Astrocyte (in vitro differentiated cells and primary cell): ENCODE measurements at regions not wholly inside any gene's neighbourhood (a gene's known extent, or its start where the extent isn't known, plus 50 kb on each side); places are given as distances from the start of the nearest gene placed in this dataset.
A peak's percentile ranks its signal among the peaks of the same experiment; 100 is the strongest.

Experiments
- DNase-seq: peaks from one replicate; pipeline ENCODE4 v3.0.0-alpha.2; 2010; ENCODE audit warnings: low read depth
- FAIRE-seq: peaks from 2 replicates; lab custom pipeline; 2011; peaks lifted over from hg19 to GRCh38; lab: Jason Lieb, UNC
- H2AFZ ChIP-seq: 2 replicates; pipeline ENCODE4 v1.6.0; 2012; ENCODE audit warnings: low read depth, low read length, inconsistent platforms
- H3K27ac ChIP-seq: 2 replicates; pipeline ENCODE4 v1.5.1; 2011; ENCODE audit warnings: low read depth, low read length, inconsistent platforms
- H3K27me3 ChIP-seq: 2 replicates; pipeline ENCODE4 v1.6.0; 2011; ENCODE audit warnings: low read length, inconsistent platforms; ENCODE audit not compliant: insufficient read depth
- H3K36me3 ChIP-seq: 2 replicates; pipeline ENCODE4 v1.5.1; 2011; ENCODE audit warnings: low read length, inconsistent platforms; ENCODE audit not compliant: insufficient read depth
- H3K4me1 ChIP-seq: 2 replicates; pipeline ENCODE4 v1.5.1; 2011; ENCODE audit warnings: low read length, inconsistent platforms; ENCODE audit not compliant: insufficient read depth
- H3K4me2 ChIP-seq: 2 replicates; pipeline ENCODE4 v1.6.0; 2012; ENCODE audit warnings: low read length, inconsistent platforms
- H3K4me3 ChIP-seq: 2 replicates; pipeline ENCODE4 v1.5.1; 2011; ENCODE audit warnings: low read depth, mild to moderate bottlenecking, low read length, inconsistent platforms; ENCODE audit not compliant: insufficient read depth
- H3K79me2 ChIP-seq: 2 replicates; pipeline ENCODE4 v1.6.0; 2012; ENCODE audit warnings: mild to moderate bottlenecking, low read length, inconsistent platforms; ENCODE audit not compliant: insufficient read depth
- H3K9ac ChIP-seq: 2 replicates; pipeline ENCODE4 v1.6.0; 2012; ENCODE audit warnings: mild to moderate bottlenecking, low read length, inconsistent platforms
- H3K9me3 ChIP-seq: 2 replicates; pipeline ENCODE4 v1.5.1; 2012; ENCODE audit warnings: low read depth, mild to moderate bottlenecking, low read length, inconsistent platforms; ENCODE audit not compliant: insufficient read depth
- H4K20me1 ChIP-seq: 2 replicates; pipeline ENCODE4 v1.6.0; 2012; ENCODE audit warnings: low read length, inconsistent platforms; ENCODE audit not compliant: insufficient read depth
- H3K27ac Mint-ChIP-seq: one replicate; pipeline ENCODE4 v1.8.0; 2021; ENCODE audit warnings: mild to moderate bottlenecking, mixed read lengths; ENCODE audit not compliant: unreplicated experiment
- H3K27me3 Mint-ChIP-seq: one replicate; pipeline ENCODE4 v1.8.0; 2021; ENCODE audit warnings: low read depth, mixed read lengths; ENCODE audit not compliant: unreplicated experiment
- H3K36me3 Mint-ChIP-seq: one replicate; pipeline ENCODE4 v1.8.0; 2021; ENCODE audit warnings: low read depth, mixed read lengths; ENCODE audit not compliant: unreplicated experiment
- H3K4me1 Mint-ChIP-seq: one replicate; pipeline ENCODE4 v1.8.0; 2021; ENCODE audit warnings: low read depth, mixed read lengths; ENCODE audit not compliant: unreplicated experiment
- H3K4me3 Mint-ChIP-seq: one replicate; pipeline ENCODE4 v1.8.0; 2021; ENCODE audit warnings: mild to moderate bottlenecking, moderate library complexity, mixed read lengths; ENCODE audit not compliant: unreplicated experiment
- H3K9me3 Mint-ChIP-seq: one replicate; pipeline ENCODE4 v1.8.0; 2021; ENCODE audit warnings: mild to moderate bottlenecking, mixed read lengths; ENCODE audit not compliant: unreplicated experiment
- EZH2 ChIP-seq: IDR thresholded peaks from 2 replicates; pipeline ENCODE4 v1.6.1; 2012; ENCODE audit warnings: mild to moderate bottlenecking, low read length, inconsistent platforms; ENCODE audit not compliant: insufficient read depth
- TF ChIP-seq, protein P1 (sequence below): IDR thresholded peaks from 2 replicates; pipeline ENCODE4 v1.5.1; 2011; ENCODE audit warnings: low read depth, mild to moderate bottlenecking, inconsistent platforms, low read length, moderate library complexity; ENCODE audit not compliant: insufficient read depth

DNA sequence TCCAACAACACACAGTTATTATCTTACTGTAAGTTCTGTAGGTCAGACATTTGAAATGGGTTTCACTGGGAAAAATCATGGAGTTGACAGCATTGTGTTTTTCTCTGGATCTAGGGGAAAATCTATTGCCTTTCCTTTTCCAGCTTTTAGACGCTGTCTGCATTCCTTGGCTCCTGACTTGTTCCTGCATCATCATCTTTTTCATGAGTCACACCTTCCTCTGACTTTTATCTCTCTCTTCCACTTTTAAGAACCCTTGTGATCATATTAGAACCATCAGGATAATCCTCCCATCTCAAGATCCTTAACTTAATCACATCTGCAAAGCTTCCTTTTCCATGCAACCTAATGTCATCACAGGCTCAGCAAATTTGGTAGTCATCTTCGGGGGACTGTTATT is 1454.8 kb downstream of the RPA4 start:
- Histone ChIP-seq H3K27me3 (no peaks in the 10 kb centered on the region), H4K20me1 (no peaks in the 10 kb centered on the region), H3K4me3 (no peak overlapping the region), H3K9ac (no peak overlapping the region), H3K9me3 (no peaks in the 10 kb centered on the region), H3K27ac (no peak overlapping the region), H3K36me3 (no peaks in the 10 kb centered on the region), H3K4me1 (no peaks in the 10 kb centered on the region), H2AFZ (no peak overlapping the region), H3K79me2 (no peaks in the 10 kb centered on the region), H3K4me2 (no peak overlapping the region)
- Mint-ChIP-seq H3K4me3 (no peak overlapping the region), H3K27ac (no peak overlapping the region), H3K36me3 (no peaks in the 10 kb centered on the region), H3K9me3 (peaks cover 4% of the 10 kb centered on the region), H3K4me1 (peaks cover 4% of the 10 kb centered on the region), H3K27me3 (no peaks in the 10 kb centered on the region)
- TF ChIP-seq, protein P1, sequence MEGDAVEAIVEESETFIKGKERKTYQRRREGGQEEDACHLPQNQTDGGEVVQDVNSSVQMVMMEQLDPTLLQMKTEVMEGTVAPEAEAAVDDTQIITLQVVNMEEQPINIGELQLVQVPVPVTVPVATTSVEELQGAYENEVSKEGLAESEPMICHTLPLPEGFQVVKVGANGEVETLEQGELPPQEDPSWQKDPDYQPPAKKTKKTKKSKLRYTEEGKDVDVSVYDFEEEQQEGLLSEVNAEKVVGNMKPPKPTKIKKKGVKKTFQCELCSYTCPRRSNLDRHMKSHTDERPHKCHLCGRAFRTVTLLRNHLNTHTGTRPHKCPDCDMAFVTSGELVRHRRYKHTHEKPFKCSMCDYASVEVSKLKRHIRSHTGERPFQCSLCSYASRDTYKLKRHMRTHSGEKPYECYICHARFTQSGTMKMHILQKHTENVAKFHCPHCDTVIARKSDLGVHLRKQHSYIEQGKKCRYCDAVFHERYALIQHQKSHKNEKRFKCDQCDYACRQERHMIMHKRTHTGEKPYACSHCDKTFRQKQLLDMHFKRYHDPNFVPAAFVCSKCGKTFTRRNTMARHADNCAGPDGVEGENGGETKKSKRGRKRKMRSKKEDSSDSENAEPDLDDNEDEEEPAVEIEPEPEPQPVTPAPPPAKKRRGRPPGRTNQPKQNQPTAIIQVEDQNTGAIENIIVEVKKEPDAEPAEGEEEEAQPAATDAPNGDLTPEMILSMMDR = no peak
- TF ChIP-seq EZH2 = no peak
- no peak for DNase-seq
- peak; percentile 96 for FAIRE-seq

DNA sequence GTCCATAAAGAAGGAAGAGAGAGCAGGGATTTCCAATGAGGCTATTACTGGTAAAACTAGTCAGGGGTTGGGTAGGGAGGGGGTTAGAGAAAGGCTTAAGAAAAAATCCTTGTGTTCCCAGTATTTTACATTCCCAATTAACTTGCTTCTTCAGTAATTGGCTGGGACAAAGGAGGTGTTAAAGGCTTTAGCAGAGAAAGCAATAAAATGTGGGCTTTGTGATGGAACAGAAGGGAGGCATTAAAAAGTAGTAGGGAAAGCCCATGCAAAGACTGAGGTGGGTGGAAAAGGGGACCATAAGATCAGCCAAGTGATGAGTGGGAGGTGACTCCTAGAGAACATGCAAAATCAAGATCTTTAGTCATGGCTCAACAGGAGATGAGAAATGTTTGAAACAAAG is 1467.2 kb downstream of the RPA4 start:
- DNase-seq (no peak), FAIRE-seq (no peak)
- no peaks in the 10 kb centered on the region for H3K9me3 ChIP-seq
- H3K79me2 ChIP-seq = no peaks in the 10 kb centered on the region
- Mint-ChIP-seq H3K9me3 (no peaks in the 10 kb centered on the region), H3K36me3 (no peaks in the 10 kb centered on the region), H3K27me3 (no peaks in the 10 kb centered on the region), H3K27ac (no peak overlapping the region), H3K4me3 (no peak overlapping the region), H3K4me1 (no peaks in the 10 kb centered on the region)
- H3K27me3 ChIP-seq = no peaks in the 10 kb centered on the region
- H3K36me3 ChIP-seq = no peaks in the 10 kb centered on the region
- no peaks in the 10 kb centered on the region for H4K20me1 ChIP-seq
- H3K4me3 ChIP-seq = no peak overlapping the region
- H3K27ac ChIP-seq = no peak overlapping the region
- H2AFZ ChIP-seq = no peak overlapping the region
- no peaks in the 10 kb centered on the region for H3K4me1 ChIP-seq
- H3K9ac ChIP-seq = no peak overlapping the region
- no peak overlapping the region for H3K4me2 ChIP-seq
- TF ChIP-seq, protein P1 = no peak
- no peak for TF ChIP-seq EZH2

DNA sequence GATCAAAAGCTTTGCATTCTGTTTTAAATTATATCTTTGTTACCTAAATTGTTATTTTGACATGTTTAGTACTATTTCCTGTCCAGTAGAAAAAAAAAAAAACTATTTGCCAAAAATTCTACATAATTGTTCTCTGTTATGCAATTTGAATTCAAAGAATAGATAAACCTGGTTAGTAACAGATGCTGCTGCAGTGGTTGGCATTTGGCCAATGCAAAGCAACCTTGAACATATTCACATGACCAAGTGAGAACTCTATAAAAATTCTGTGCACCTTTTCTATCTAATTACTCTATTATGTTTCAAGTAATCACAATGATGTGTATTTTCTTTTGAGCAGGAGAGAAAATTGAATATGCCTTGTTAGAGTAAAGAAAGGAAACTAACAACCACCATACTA is 1473.4 kb downstream of the RPA4 start:
- Histone ChIP-seq H3K27me3 (no peaks in the 10 kb centered on the region), H2AFZ (no peak overlapping the region), H3K9me3 (no peaks in the 10 kb centered on the region), H3K9ac (no peak overlapping the region), H3K4me2 (no peak overlapping the region), H3K79me2 (no peaks in the 10 kb centered on the region), H3K4me3 (no peak overlapping the region), H3K36me3 (no peaks in the 10 kb centered on the region), H3K27ac (no peak overlapping the region), H4K20me1 (no peaks in the 10 kb centered on the region), H3K4me1 (no peaks in the 10 kb centered on the region)
- DNase-seq (no peak), FAIRE-seq (peak; percentile 65)
- Mint-ChIP-seq H3K4me1 (no peaks in the 10 kb centered on the region), H3K27ac (no peak overlapping the region), H3K9me3 (no peaks in the 10 kb centered on the region), H3K36me3 (no peaks in the 10 kb centered on the region), H3K27me3 (no peaks in the 10 kb centered on the region), H3K4me3 (no peak overlapping the region)
- no peak for TF ChIP-seq EZH2
- TF ChIP-seq, protein P1 = no peak
